Mesenchymal stem cell (in vitro differentiated cells and primary cell): ENCODE measurements at regions not wholly inside any gene's neighbourhood (a gene's known extent, or its start where the extent isn't known, plus 50 kb on each side); places are given as distances from the start of the nearest gene placed in this dataset.

Experiments used
- DNase-seq: peaks from one replicate; pipeline ENCODE4 v3.0.0-alpha.2; 2013
- H2AFZ ChIP-seq: one replicate; pipeline ENCODE4 v1.6.1; 2013; ENCODE audit warnings: low read depth, mild to moderate bottlenecking, control low read depth, inconsistent platforms, low read length, moderate library complexity
- H2AK5ac ChIP-seq: 2 replicates; pipeline ENCODE4 v1.6.1; 2013; ENCODE audit warnings: low read length, moderate library complexity, mild to moderate bottlenecking, inconsistent platforms; ENCODE audit not compliant: severe bottlenecking
- H2BK120ac ChIP-seq: one replicate; pipeline ENCODE4 v1.6.1; 2013; ENCODE audit warnings: low read depth, mild to moderate bottlenecking, inconsistent platforms, low read length, moderate library complexity
- H2BK12ac ChIP-seq, 2 experiments: one replicate each; pipeline ENCODE4 v1.6.1; 2013; ENCODE audit warnings: inconsistent platforms in 2 of 2, low read length in 2 of 2, mild to moderate bottlenecking in 2 of 2, moderate library complexity in 2 of 2, control low read depth in 1 of 2
- H2BK15ac ChIP-seq: one replicate; pipeline ENCODE4 v1.6.1; 2013; ENCODE audit warnings: mild to moderate bottlenecking, low read depth, inconsistent platforms; ENCODE audit not compliant: poor library complexity, severe bottlenecking
- H2BK5ac ChIP-seq: 2 replicates; pipeline ENCODE4 v1.6.1; 2013; ENCODE audit warnings: low read depth, mild to moderate bottlenecking, low read length, control low read depth, inconsistent platforms; ENCODE audit not compliant: poor library complexity, severe bottlenecking
- H3K14ac ChIP-seq, 2 experiments: one replicate each; pipeline ENCODE4 v1.6.1; 2013; ENCODE audit warnings: inconsistent platforms in 2 of 2, low read length in 2 of 2, control low read depth in 1 of 2, mild to moderate bottlenecking in 1 of 2, moderate library complexity in 1 of 2
- H3K18ac ChIP-seq, 2 experiments: one replicate each; pipeline ENCODE4 v1.6.1; 2013; ENCODE audit warnings: inconsistent platforms in 2 of 2, low read length in 2 of 2, control low read depth in 1 of 2, low read depth in 1 of 2, mild to moderate bottlenecking in 1 of 2
- H3K23ac ChIP-seq, 2 experiments: one replicate each; pipeline ENCODE4 v1.6.1; 2013; ENCODE audit warnings: inconsistent platforms in 2 of 2, low read length in 2 of 2, mild to moderate bottlenecking in 2 of 2, moderate library complexity in 2 of 2, control low read depth in 1 of 2
- H3K27ac ChIP-seq: 2 replicates; pipeline ENCODE4 v1.5.1; 2013; ENCODE audit warnings: mild to moderate bottlenecking, moderate library complexity, low read length, control low read depth, inconsistent platforms; ENCODE audit not compliant: poor library complexity, severe bottlenecking
- H3K27me3 ChIP-seq, 2 experiments: 2 replicates each; pipeline versions ENCODE4 v1.6.1 to v1.7.0; 2013; ENCODE audit warnings: low read length in 2 of 2, mild to moderate bottlenecking in 2 of 2, moderate library complexity in 2 of 2, control low read depth in 1 of 2, inconsistent platforms in 1 of 2; ENCODE audit not compliant: control insufficient read depth in 1 of 2, insufficient read depth in 1 of 2
- H3K36me3 ChIP-seq, 2 experiments: 2 replicates each; pipeline versions ENCODE4 v1.6.1 to v1.7.0; 2013; ENCODE audit warnings: low read length in 2 of 2, control low read depth in 1 of 2, inconsistent platforms in 1 of 2, low read depth in 1 of 2, mild to moderate bottlenecking in 1 of 2; ENCODE audit not compliant: insufficient read depth in 2 of 2, control insufficient read depth in 1 of 2
- H3K4ac ChIP-seq, 2 experiments: one replicate each; pipeline ENCODE4 v1.6.1; 2013; ENCODE audit warnings: inconsistent platforms in 2 of 2, low read length in 2 of 2, mild to moderate bottlenecking in 2 of 2, moderate library complexity in 2 of 2, control low read depth in 1 of 2, low read depth in 1 of 2
- H3K4me1 ChIP-seq: 2 replicates; pipeline ENCODE4 v1.6.1; 2013; ENCODE audit warnings: low read depth, low read length, control low read depth; ENCODE audit not compliant: control insufficient read depth, insufficient read depth
- H3K4me2 ChIP-seq: 2 replicates; pipeline ENCODE4 v1.6.1; 2013; ENCODE audit warnings: low read length, mild to moderate bottlenecking, inconsistent platforms; ENCODE audit not compliant: poor library complexity, severe bottlenecking
- H3K4me3 ChIP-seq, 2 experiments: 2 replicates each; pipeline versions ENCODE4 v1.5.1 to v1.7.0; 2013; ENCODE audit warnings: low read length in 2 of 2, mild to moderate bottlenecking in 2 of 2, control low read depth in 1 of 2, low read depth in 1 of 2; ENCODE audit not compliant: insufficient read depth in 1 of 2
- H3K79me1 ChIP-seq: replicated peaks from 2 replicates; pipeline ENCODE4 v1.6.1; 2013; ENCODE audit warnings: mild to moderate bottlenecking, control low read depth, low read length, inconsistent platforms; ENCODE audit not compliant: poor library complexity, severe bottlenecking
- H3K9ac ChIP-seq: 2 replicates; pipeline ENCODE4 v1.7.0; 2013; ENCODE audit warnings: mild to moderate bottlenecking, low read length, moderate library complexity
- H3K9me3 ChIP-seq: 2 replicates; pipeline ENCODE4 v1.7.0; 2013; ENCODE audit warnings: mild to moderate bottlenecking, low read length; ENCODE audit not compliant: control insufficient read depth
- H4K8ac ChIP-seq: one replicate; pipeline ENCODE4 v1.6.1; 2013; ENCODE audit warnings: inconsistent platforms, mild to moderate bottlenecking, low read length, moderate library complexity
- H4K91ac ChIP-seq: one replicate; pipeline ENCODE4 v1.6.1; 2013; ENCODE audit warnings: mild to moderate bottlenecking, low read length, inconsistent platforms
- WGBS: methylation state at CpG from one replicate; pipeline ENCODE4 v1.1.7; 2013; ENCODE audit warnings: mixed read lengths; 5-methylcytosine and 5-hydroxymethylcytosine counted together

DNA sequence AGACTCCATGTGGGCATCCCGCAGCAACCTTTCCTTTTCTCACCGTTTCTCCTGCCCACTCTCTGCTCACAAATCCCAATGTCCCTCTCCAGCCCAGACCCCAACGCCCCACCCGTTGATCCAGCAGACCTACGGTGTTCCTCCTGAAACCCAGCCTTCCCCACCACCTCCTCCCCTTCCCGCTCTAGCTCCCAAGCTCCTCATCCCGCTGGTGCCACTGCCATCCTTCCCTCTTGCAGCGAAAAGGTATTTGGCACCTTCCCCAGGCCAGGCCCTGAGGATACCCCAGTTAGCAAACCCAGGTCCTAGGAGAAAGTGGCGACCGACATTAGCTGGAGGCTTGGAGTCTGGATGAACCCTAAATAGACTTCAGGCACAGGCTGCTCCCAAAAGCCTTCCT lies 84.0 kb upstream of the RTL6 start:
- DNase-seq: no peak
- no peak overlapping the region for H2BK12ac ChIP-seq
- no peaks in the 10 kb centered on the region for H3K36me3 ChIP-seq
- no peak overlapping the region for H2AK5ac ChIP-seq
- H3K27me3 ChIP-seq: peaks cover 73 to 75% of the 10 kb centered on the region in 2 experiments
- H2BK15ac ChIP-seq: no peak overlapping the region
- no peak overlapping the region for H4K8ac ChIP-seq
- H3K27ac ChIP-seq: no peak overlapping the region
- H3K4me1 ChIP-seq: no peaks in the 10 kb centered on the region
- no peak overlapping the region for H3K14ac ChIP-seq
- H3K9me3 ChIP-seq: no peaks in the 10 kb centered on the region
- WGBS: 92% methylated on average over 10 of the region's 10 CpGs
- H4K91ac ChIP-seq: no peak overlapping the region
- H3K9ac ChIP-seq: no peak overlapping the region
- no peaks in the 10 kb centered on the region for H3K79me1 ChIP-seq
- no peak overlapping the region for H3K4me2 ChIP-seq
- H2AFZ ChIP-seq: no peak overlapping the region
- no peak overlapping the region for H2BK120ac ChIP-seq
- no peak overlapping the region for H3K4me3 ChIP-seq
- H3K18ac ChIP-seq: no peak overlapping the region
- no peak overlapping the region for H3K23ac ChIP-seq
- H3K4ac ChIP-seq: no peak overlapping the region
- H2BK5ac ChIP-seq: no peak overlapping the region

DNA sequence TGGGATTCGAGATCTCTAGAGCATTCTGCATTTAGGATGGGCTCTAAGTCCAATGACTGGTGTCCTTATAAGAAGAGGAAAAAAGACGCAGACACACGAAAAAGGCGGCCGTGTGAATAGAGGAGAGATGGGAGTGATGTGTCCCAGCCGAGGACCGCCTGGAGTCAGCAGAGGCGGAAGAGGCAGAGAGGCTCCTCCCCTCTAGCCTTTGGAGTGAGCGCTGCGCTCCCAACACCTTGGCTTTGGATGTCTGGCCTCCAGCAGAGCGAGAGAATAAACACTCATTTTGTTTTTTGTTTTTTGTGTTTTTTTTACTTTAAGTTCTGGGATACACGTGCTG lies 83.0 kb upstream of the RTL6 start:
- Histone ChIP-seq H4K8ac (no peak overlapping the region), H3K36me3 (no peaks in the 10 kb centered on the region), H2BK120ac (no peak overlapping the region), H3K4ac (no peak overlapping the region), H3K79me1 (no peaks in the 10 kb centered on the region), H2AFZ (no peak overlapping the region), H2BK5ac (no peak overlapping the region), H2AK5ac (no peak overlapping the region), H4K91ac (no peak overlapping the region), H3K18ac (no peak overlapping the region), H3K4me1 (no peaks in the 10 kb centered on the region), H2BK15ac (no peak overlapping the region), H3K9ac (no peak overlapping the region), H3K14ac (no peak overlapping the region), H3K27me3 (peaks cover 73 to 75% of the 10 kb centered on the region in 2 experiments), H3K4me2 (no peak overlapping the region), H2BK12ac (no peak overlapping the region), H3K23ac (no peak overlapping the region), H3K9me3 (no peaks in the 10 kb centered on the region), H3K4me3 (no peak overlapping the region), H3K27ac (no peak overlapping the region)
- no peak for DNase-seq
- 86% methylated on average over 12 of the region's 12 CpGs for WGBS

DNA sequence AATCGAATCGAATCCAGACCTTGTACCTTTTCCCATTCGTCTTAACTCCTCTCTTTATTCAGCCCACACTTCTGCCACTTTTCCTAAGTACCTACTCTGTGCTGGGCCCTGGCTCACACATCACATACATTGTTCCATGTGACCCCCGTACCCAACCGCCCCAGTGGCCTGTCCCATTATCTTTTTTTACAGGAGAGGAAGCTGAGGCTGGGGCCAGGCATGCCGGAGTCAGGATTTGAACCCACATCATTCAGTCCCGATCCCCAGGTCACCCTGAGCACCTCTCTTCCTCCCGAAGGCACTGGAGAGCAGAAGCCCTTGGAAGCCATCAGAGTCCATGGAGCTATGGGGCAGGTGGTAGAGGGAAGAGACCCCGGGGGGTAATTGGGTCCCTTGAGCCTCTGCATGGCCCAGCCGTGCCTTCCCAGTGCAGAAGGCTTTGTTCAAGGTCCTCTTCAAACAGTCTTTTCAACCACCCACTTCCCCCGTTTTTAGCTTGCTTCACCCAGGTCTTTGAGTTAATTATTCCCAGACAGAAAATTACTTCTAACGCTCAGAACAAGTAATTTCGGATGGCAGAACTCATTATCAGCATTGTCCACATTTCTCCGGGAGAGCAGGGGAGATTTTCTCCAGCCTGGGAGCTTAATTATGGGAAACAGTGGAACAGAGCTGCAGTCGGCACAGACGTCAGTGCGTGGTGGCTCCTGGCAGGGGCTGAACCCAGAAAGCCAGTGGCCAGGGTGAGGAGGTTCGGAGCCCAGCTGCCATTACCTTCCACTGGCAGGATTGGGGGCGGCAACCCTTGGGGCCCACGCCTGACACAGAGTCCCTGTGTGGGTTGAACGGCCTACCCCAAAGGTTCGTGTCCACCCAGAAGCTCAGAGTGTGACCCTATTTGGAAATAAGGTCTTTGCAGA lies 82.4 kb upstream of the RTL6 start:
- Histone ChIP-seq H3K4ac (no peak overlapping the region), H3K4me1 (no peaks in the 10 kb centered on the region), H3K27ac (no peak overlapping the region), H3K9me3 (no peaks in the 10 kb centered on the region), H3K4me2 (no peak overlapping the region), H4K8ac (no peak overlapping the region), H4K91ac (no peak overlapping the region), H2BK12ac (no peak overlapping the region), H3K36me3 (no peaks in the 10 kb centered on the region), H2BK120ac (no peak overlapping the region), H3K9ac (no peak overlapping the region), H2BK5ac (no peak overlapping the region), H2AK5ac (no peak overlapping the region), H3K14ac (no peak overlapping the region), H2BK15ac (no peak overlapping the region), H3K27me3 (peaks cover 74 to 75% of the 10 kb centered on the region in 2 experiments), H3K4me3 (no peak overlapping the region), H3K18ac (no peak overlapping the region), H3K79me1 (no peaks in the 10 kb centered on the region), H3K23ac (no peak overlapping the region), H2AFZ (no peak overlapping the region)
- WGBS: 88% methylated on average over 21 of the region's 22 CpGs
- no peak for DNase-seq

DNA sequence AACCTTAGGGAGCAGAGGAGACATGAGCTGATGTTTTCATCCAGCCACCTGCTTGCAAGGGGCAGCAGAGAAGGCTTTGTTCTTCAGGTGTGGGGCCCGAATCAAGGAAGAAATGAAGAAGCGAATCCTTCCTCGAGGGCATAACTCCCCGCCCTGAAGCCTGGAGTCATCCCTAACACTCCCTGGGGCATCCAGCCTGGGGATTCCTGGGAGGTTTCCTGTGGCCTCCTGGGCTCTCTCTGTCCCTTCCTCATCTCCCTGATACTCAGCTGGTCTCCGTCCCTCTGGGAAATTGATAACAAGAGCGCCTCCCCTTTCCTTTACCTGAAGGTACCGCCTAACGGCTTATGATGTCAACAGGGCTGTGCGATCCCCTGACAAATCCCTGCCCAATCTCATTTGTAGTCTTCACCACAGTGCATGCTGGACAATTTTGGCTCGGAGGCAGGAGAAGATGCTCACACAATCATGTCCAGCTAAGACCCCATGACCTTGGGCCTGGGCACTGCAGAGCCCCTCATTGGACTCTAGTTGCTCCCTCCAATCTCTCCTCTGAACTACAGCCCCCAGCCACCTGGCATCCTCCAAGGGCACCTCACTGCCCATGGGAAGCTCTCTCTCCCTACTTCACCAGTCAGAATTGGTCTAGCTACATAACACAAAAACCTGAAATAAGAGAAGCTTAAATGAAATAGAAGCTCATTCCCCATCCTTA lies 80.6 kb upstream of the RTL6 start:
- DNase-seq: no peak
- Histone ChIP-seq H3K36me3 (no peaks in the 10 kb centered on the region), H3K14ac (no peak overlapping the region), H2BK12ac (no peak overlapping the region), H3K27ac (no peak overlapping the region), H2BK5ac (no peak overlapping the region), H2AK5ac (no peak overlapping the region), H3K79me1 (no peaks in the 10 kb centered on the region), H3K9ac (no peak overlapping the region), H3K4ac (no peak overlapping the region), H3K9me3 (no peaks in the 10 kb centered on the region), H2BK15ac (no peak overlapping the region), H4K91ac (no peak overlapping the region), H3K4me1 (no peaks in the 10 kb centered on the region), H3K4me3 (no peak overlapping the region), H3K27me3 (peaks cover 66 to 78% of the 10 kb centered on the region in 2 experiments), H3K23ac (no peak overlapping the region), H2AFZ (no peak overlapping the region), H2BK120ac (no peak overlapping the region), H3K4me2 (no peak overlapping the region), H4K8ac (no peak overlapping the region), H3K18ac (no peak overlapping the region)
- 69% methylated on average over 10 of the region's 10 CpGs for WGBS
